A549 (cell line): ENCODE measurements at regions not wholly inside any gene's neighbourhood (a gene's known extent, or its start where the extent isn't known, plus 50 kb on each side); places are given as distances from the start of the nearest gene placed in this dataset.

Experiments
- ATAC-seq, 2 experiments: fragments of 200-7000 bp in 1 of 2; fragments of >200 bp in 1 of 2; cut with Nextera tagmentation in 1 of 2; cut with Tn5 transposase in 1 of 2; 3 replicates each; pipeline versions ENCODE4 v1.8.0 to v1.9.1; 2018 to 2020; ENCODE audit warnings: mild to moderate bottlenecking in 1 of 2, moderate library complexity in 1 of 2
- CTCF ChIA-PET: fragments of 300-600 bp; sonication (Branson Sonifier 250); formaldehyde crosslinking; extraction: SDS; loops from one replicate; lab custom pipeline; 2021; ENCODE audit warnings: antibody characterized with exemption, inconsistent platforms; lab: Yijun Ruan, JAX
- POLR2A ChIA-PET: fragments of 350-600 bp; formaldehyde crosslinking; extraction: SDS; loops from one replicate; lab custom pipeline; 2021; ENCODE audit warnings: antibody characterized with exemption, inconsistent platforms; lab: Yijun Ruan, JAX
- DNase-seq, 2 experiments: peaks; one replicate each; pipeline versions ENCODE4 v3.0.0 to v3.0.0-alpha.2; 2011 to 2016; ENCODE audit warnings: low read depth in 1 of 2, low spot score in 1 of 2
- FAIRE-seq: peaks from 2 replicates; lab custom pipeline; 2011; peaks lifted over from hg19 to GRCh38; lab: Jason Lieb, UNC
- H3K27ac ChIP-seq, 2 experiments: fragments of >200 bp; sonication (Bioruptor Twin); formaldehyde crosslinking; 3 replicates each; pipeline ENCODE4 v1.5.1; 2016 to 2017
- H3K4me1 ChIP-seq: fragments of >200 bp; sonication (Bioruptor Twin); formaldehyde crosslinking; 3 replicates; pipeline ENCODE4 v1.6.1; 2016
- H3K4me2 ChIP-seq: fragments of >200 bp; sonication (Bioruptor Twin); formaldehyde crosslinking; 3 replicates; pipeline ENCODE4 v1.6.1; 2016
- H3K4me3 ChIP-seq: fragments of >200 bp; sonication (Bioruptor Twin); formaldehyde crosslinking; 3 replicates; pipeline ENCODE4 v1.5.1; 2016
- H3K9me3 ChIP-seq: fragments of >200 bp; sonication (Bioruptor Twin); formaldehyde crosslinking; 3 replicates; pipeline ENCODE4 v1.6.1; 2016
- CHD2 ChIP-seq: fragments of 150-350 bp; IDR thresholded peaks from 2 replicates; pipeline ENCODE4 v1.6.1; 2014; ENCODE audit warnings: low read length; ENCODE audit not compliant: partially characterized antibody
- EHF ChIP-seq: fragments of 250-450 bp; sonication (Bioruptor Pico); IDR thresholded peaks from 2 replicates; pipeline ENCODE4 v1.5.0; 2020; ENCODE audit warnings: mild to moderate bottlenecking
- FOSB ChIP-seq: fragments of 250-450 bp; sonication (Bioruptor Pico); IDR thresholded peaks from 2 replicates; pipeline ENCODE4 v1.5.0; 2020; ENCODE audit warnings: mild to moderate bottlenecking, moderate library complexity
- GATA3 ChIP-seq: IDR thresholded peaks from 2 replicates; pipeline ENCODE4 v1.6.1; 2012; ENCODE audit warnings: borderline replicate concordance
- HDAC2 ChIP-seq: fragments of 200-600 bp; sonication (generic); IDR thresholded peaks from 2 replicates; pipeline ENCODE4 v1.6.1; 2016
- JUN ChIP-seq, 2 experiments: fragments of >200 bp; sonication (Bioruptor Twin); formaldehyde crosslinking; IDR thresholded peaks; 2 replicates in 1 of 2; 3 replicates in 1 of 2; pipeline ENCODE4 v1.6.1; 2016 to 2017
- JUNB ChIP-seq: fragments of >200 bp; sonication (Bioruptor Twin); formaldehyde crosslinking; IDR thresholded peaks from 2 replicates; pipeline ENCODE4 v1.6.1; 2016
- NR3C1 ChIP-seq: fragments of >200 bp; sonication (Bioruptor Twin); formaldehyde crosslinking; IDR thresholded peaks from 3 replicates; pipeline ENCODE4 v1.6.1; 2017
- POLR2A ChIP-seq: IDR thresholded peaks from 2 replicates; pipeline ENCODE4 v1.6.1; 2012; ENCODE audit warnings: mild to moderate bottlenecking, low read length
- RAD21 ChIP-seq, 2 experiments: fragments of >200 bp in 1 of 2; sonication (Bioruptor Twin) in 1 of 2; formaldehyde crosslinking in 1 of 2; IDR thresholded peaks in 1 of 2; conservative IDR thresholded peaks in 1 of 2; 2 replicates in 1 of 2; 3 replicates in 1 of 2; pipeline ENCODE4 v1.6.1; 2012 to 2018; ENCODE audit warnings: inconsistent platforms in 1 of 2
- RARB ChIP-seq: fragments of 250-450 bp; sonication (Bioruptor Pico); IDR thresholded peaks from 2 replicates; pipeline ENCODE4 v1.8.0; 2021; ENCODE audit warnings: mild to moderate bottlenecking, moderate library complexity
- RFX5 ChIP-seq: fragments of 450-650 bp; IDR thresholded peaks from 2 replicates; pipeline ENCODE4 v1.7.1; 2014; ENCODE audit warnings: antibody characterized with exemption, mild to moderate bottlenecking, moderate library complexity
- RNF2 ChIP-seq: fragments of 200-600 bp; sonication (generic); IDR thresholded peaks from 2 replicates; pipeline ENCODE4 v1.6.1; 2016; ENCODE audit warnings: low read depth, mild to moderate bottlenecking, antibody characterized with exemption, moderate library complexity, borderline replicate concordance
- SREBF2 ChIP-seq: fragments of 450-650 bp; IDR thresholded peaks from 2 replicates; pipeline ENCODE4 v1.6.1; 2014; ENCODE audit warnings: mild to moderate bottlenecking, moderate library complexity
- TFCP2L1 ChIP-seq: fragments of 250-450 bp; sonication (Bioruptor Pico); IDR thresholded peaks from 2 replicates; pipeline ENCODE4 v1.5.0; 2021; ENCODE audit warnings: mild to moderate bottlenecking
- ZNF302 ChIP-seq: fragments of 250-450 bp; sonication (Bioruptor Pico); IDR thresholded peaks from 2 replicates; pipeline ENCODE4 v1.9.0; 2021; ENCODE audit warnings: inconsistent platforms, mild to moderate bottlenecking, moderate library complexity
- WGBS: methylation state at CpG from one replicate; pipeline ENCODE4 v1.1.6; 2017; ENCODE audit errors: missing lambda C conversion rate; 5-methylcytosine and 5-hydroxymethylcytosine counted together
- TF ChIP-seq, protein P1 (sequence below): fragments of 450-650 bp; IDR thresholded peaks from 2 replicates; pipeline ENCODE4 v1.6.1; 2014; ENCODE audit warnings: antibody characterized with exemption
- TF ChIP-seq, protein P2 (sequence below): IDR thresholded peaks from 2 replicates; pipeline ENCODE4 v1.6.1; 2012; ENCODE audit warnings: low read depth, borderline replicate concordance
- TF ChIP-seq, protein P3 (sequence below): IDR thresholded peaks from 2 replicates; pipeline ENCODE4 v1.6.1; 2012
- TF ChIP-seq, protein P4 (sequence below): fragments of 200-600 bp; sonication (generic); IDR thresholded peaks from 2 replicates; pipeline ENCODE4 v1.6.1; 2016; ENCODE audit warnings: antibody characterized with exemption, mild to moderate bottlenecking, moderate library complexity

DNA sequence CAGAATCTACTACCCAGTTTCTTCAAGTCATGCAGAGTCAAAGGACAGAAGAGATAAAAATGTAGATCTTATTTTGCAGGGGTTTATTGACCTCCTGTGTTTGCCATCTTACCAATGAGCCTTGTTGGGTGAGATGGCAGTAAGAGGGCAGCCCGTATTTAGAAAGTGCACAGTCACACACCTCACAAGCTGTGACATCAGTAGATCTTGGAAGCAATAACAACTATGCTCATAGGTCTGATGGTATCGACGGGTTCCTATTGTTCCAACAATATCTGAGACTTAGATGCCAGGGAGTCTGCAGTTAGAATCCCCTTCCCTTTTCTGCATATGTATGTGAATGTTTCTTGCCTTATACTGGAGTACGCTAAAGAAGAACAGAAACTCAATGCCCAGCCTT, 189.0 kb upstream of the DYRK2 start:
- H3K9me3 ChIP-seq, result no peaks in the 10 kb centered on the region
- ChIA-PET POLR2A (no interaction called here), CTCF (no interaction called here)
- H3K4me3 ChIP-seq, result no peak overlapping the region
- FAIRE-seq (no peak), DNase-seq (no peak), ATAC-seq (no peak)
- no peak overlapping the region for H3K27ac ChIP-seq
- 63% methylated on average over 4 of the region's 4 CpGs for WGBS
- no peak for TF ChIP-seq RFX5
- TF ChIP-seq, protein P1, sequence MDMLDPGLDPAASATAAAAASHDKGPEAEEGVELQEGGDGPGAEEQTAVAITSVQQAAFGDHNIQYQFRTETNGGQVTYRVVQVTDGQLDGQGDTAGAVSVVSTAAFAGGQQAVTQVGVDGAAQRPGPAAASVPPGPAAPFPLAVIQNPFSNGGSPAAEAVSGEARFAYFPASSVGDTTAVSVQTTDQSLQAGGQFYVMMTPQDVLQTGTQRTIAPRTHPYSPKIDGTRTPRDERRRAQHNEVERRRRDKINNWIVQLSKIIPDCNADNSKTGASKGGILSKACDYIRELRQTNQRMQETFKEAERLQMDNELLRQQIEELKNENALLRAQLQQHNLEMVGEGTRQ, result no peak
- no peaks in the 10 kb centered on the region for H3K4me1 ChIP-seq
- H3K4me2 ChIP-seq, result no peak overlapping the region

DNA sequence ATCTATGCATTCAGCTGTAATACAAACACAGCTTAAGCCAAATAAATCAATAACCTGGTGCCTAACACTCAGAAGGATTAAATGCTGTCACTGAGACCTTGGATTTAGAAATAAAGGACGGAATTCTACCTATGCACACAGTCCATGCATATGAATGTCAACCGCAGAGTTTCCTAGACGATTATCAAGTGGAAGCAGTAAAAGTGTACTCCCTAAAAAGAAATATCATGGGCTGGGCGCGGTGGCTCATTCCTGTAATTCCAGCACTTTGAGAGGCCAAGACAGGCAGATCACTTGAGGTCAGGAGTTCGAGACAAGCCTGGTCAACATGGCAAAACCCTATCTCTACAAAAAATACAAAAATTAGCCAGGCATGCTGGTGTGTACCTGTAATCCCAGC, 188.2 kb upstream of the DYRK2 start:
- ATAC-seq, result no peak
- ChIA-PET CTCF (no interaction called here), POLR2A (no interaction called here)
- Histone ChIP-seq H3K4me1 (no peaks in the 10 kb centered on the region), H3K4me3 (no peak overlapping the region), H3K9me3 (no peaks in the 10 kb centered on the region), H3K27ac (no peak overlapping the region), H3K4me2 (no peak overlapping the region)
- WGBS, result 51% methylated on average over 6 of the region's 6 CpGs
- no peak for DNase-seq
- TF ChIP-seq HDAC2, result no peak
- TF ChIP-seq RAD21 (conservative IDR thresholded peaks at IDR 0.05 in 1 of 2, IDR thresholded peaks at IDR 0.05 in 1 of 2), result no peak
- no peak for TF ChIP-seq JUN (IDR thresholded peaks at IDR 0.05)
- no peak for TF ChIP-seq EHF
- TF ChIP-seq GATA3, result no peak
- no peak for TF ChIP-seq RFX5
- TF ChIP-seq, protein P2, sequence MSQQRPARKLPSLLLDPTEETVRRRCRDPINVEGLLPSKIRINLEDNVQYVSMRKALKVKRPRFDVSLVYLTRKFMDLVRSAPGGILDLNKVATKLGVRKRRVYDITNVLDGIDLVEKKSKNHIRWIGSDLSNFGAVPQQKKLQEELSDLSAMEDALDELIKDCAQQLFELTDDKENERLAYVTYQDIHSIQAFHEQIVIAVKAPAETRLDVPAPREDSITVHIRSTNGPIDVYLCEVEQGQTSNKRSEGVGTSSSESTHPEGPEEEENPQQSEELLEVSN, result no peak
- no peak for TF ChIP-seq JUNB
- TF ChIP-seq POLR2A, result no peak
- TF ChIP-seq RARB (CRISPR knock-in tag), result no peak
- no peak for TF ChIP-seq ZNF302 (CRISPR knock-in tag)
- no peak for TF ChIP-seq CHD2
- TF ChIP-seq, protein P3, sequence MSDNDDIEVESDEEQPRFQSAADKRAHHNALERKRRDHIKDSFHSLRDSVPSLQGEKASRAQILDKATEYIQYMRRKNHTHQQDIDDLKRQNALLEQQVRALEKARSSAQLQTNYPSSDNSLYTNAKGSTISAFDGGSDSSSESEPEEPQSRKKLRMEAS, result no peak
- no peak for TF ChIP-seq SREBF2
- TF ChIP-seq, protein P1, result no peak
- TF ChIP-seq RNF2, result no peak
- TF ChIP-seq, protein P4, sequence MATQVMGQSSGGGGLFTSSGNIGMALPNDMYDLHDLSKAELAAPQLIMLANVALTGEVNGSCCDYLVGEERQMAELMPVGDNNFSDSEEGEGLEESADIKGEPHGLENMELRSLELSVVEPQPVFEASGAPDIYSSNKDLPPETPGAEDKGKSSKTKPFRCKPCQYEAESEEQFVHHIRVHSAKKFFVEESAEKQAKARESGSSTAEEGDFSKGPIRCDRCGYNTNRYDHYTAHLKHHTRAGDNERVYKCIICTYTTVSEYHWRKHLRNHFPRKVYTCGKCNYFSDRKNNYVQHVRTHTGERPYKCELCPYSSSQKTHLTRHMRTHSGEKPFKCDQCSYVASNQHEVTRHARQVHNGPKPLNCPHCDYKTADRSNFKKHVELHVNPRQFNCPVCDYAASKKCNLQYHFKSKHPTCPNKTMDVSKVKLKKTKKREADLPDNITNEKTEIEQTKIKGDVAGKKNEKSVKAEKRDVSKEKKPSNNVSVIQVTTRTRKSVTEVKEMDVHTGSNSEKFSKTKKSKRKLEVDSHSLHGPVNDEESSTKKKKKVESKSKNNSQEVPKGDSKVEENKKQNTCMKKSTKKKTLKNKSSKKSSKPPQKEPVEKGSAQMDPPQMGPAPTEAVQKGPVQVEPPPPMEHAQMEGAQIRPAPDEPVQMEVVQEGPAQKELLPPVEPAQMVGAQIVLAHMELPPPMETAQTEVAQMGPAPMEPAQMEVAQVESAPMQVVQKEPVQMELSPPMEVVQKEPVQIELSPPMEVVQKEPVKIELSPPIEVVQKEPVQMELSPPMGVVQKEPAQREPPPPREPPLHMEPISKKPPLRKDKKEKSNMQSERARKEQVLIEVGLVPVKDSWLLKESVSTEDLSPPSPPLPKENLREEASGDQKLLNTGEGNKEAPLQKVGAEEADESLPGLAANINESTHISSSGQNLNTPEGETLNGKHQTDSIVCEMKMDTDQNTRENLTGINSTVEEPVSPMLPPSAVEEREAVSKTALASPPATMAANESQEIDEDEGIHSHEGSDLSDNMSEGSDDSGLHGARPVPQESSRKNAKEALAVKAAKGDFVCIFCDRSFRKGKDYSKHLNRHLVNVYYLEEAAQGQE, result no peak
- TF ChIP-seq FOSB (CRISPR knock-in tag), result no peak
- no peak for TF ChIP-seq TFCP2L1 (CRISPR knock-in tag)
- no peak for TF ChIP-seq NR3C1
- no peak for FAIRE-seq
